SK-N-SH (cell line): ENCODE measurements at regions not wholly inside any gene's neighbourhood (a gene's known extent, or its start where the extent isn't known, plus 50 kb on each side); places are given as distances from the start of the nearest gene placed in this dataset.

Experiments
- CTCF ChIP-seq: fragments of 200-600 bp; sonication (generic); IDR thresholded peaks from 2 replicates; pipeline ENCODE4 v1.6.1; 2017; ENCODE audit warnings: antibody characterized with exemption, mild to moderate bottlenecking, moderate library complexity
- MAX ChIP-seq: IDR thresholded peaks from 2 replicates; pipeline ENCODE4 v1.4.0; 2012; ENCODE audit warnings: low read depth

- TF ChIP-seq CTCF (no peak), MAX (no peak)
Observed at GRCh38 chr9:31248156-31248555, 1136.3 kb upstream of the ACO1 start.
